Neural cell (in vitro differentiated cells): ENCODE measurements at regions not wholly inside any gene's neighbourhood (a gene's known extent, or its start where the extent isn't known, plus 50 kb on each side); places are given as distances from the start of the nearest gene placed in this dataset.

Experiments
- H2AFZ ChIP-seq: fragments of 200-600, 300-800 bp; sonication (generic), shearing (Covaris generic); 2 replicates; pipeline ENCODE4 v1.6.0; 2014; ENCODE audit warnings: low read depth, mild to moderate bottlenecking, antibody characterized with exemption, low read length, moderate library complexity
- H3F3A ChIP-seq: fragments of 200-600 bp; shearing (Covaris generic); 2 replicates; pipeline ENCODE4 v1.6.1; 2016; ENCODE audit warnings: mild to moderate bottlenecking, moderate library complexity, mixed read lengths, antibody characterized with exemption, low read length; ENCODE audit not compliant: insufficient read depth, poor library complexity, severe bottlenecking
- H3K27ac ChIP-seq: fragments of 200-600, 300-800 bp; sonication (generic), shearing (Covaris generic); 2 replicates; pipeline ENCODE4 v1.5.1; 2014; ENCODE audit warnings: mild to moderate bottlenecking, low read length, moderate library complexity
- H3K27me3 ChIP-seq: fragments of 300-800, 200-600 bp; sonication (generic), shearing (Covaris generic); 2 replicates; pipeline ENCODE4 v1.6.0; 2014; ENCODE audit warnings: mild to moderate bottlenecking, low read depth, low read length, moderate library complexity; ENCODE audit not compliant: insufficient read depth
- H3K36me3 ChIP-seq: fragments of 300-800, 200-600 bp; sonication (generic), shearing (Covaris generic); 2 replicates; pipeline ENCODE4 v1.5.1; 2014; ENCODE audit warnings: mild to moderate bottlenecking, antibody characterized with exemption, low read length, moderate library complexity; ENCODE audit not compliant: insufficient read depth
- H3K4me2 ChIP-seq: fragments of 300-800, 200-600 bp; sonication (generic), shearing (Covaris generic); 2 replicates; pipeline ENCODE4 v1.6.0; 2014; ENCODE audit warnings: mild to moderate bottlenecking, low read length
- H3K4me3 ChIP-seq: fragments of 300-800, 200-600 bp; sonication (generic), shearing (Covaris generic); 2 replicates; pipeline ENCODE4 v1.5.1; 2014; ENCODE audit warnings: mild to moderate bottlenecking, low read length, moderate library complexity
- H3K79me2 ChIP-seq: fragments of 200-600 bp; shearing (Covaris generic); replicated peaks from 2 replicates; pipeline ENCODE4 v1.6.0; 2014; ENCODE audit warnings: mild to moderate bottlenecking, low read length, moderate library complexity; ENCODE audit not compliant: insufficient read depth
- H3K9ac ChIP-seq: fragments of 300-800, 200-600 bp; sonication (generic), shearing (Covaris generic); 2 replicates; pipeline ENCODE4 v1.6.1; 2016; ENCODE audit warnings: mild to moderate bottlenecking, low read length, mixed read lengths
- H3K9me2 ChIP-seq: fragments of 200-600 bp; shearing (Covaris generic); 2 replicates; pipeline ENCODE4 v1.6.1; 2016; ENCODE audit warnings: mild to moderate bottlenecking, low read length, mixed read lengths; ENCODE audit not compliant: insufficient read depth
- H3K9me3 ChIP-seq: fragments of 200-600, 300-800 bp; sonication (generic), shearing (Covaris generic); 2 replicates; pipeline ENCODE4 v1.6.1; 2016; ENCODE audit warnings: mild to moderate bottlenecking, mixed run types, low read length, moderate library complexity, mixed read lengths
- H4K20me1 ChIP-seq: fragments of 200-600 bp; shearing (Covaris generic); 2 replicates; pipeline ENCODE4 v1.6.1; 2016; ENCODE audit warnings: mild to moderate bottlenecking, mixed run types; ENCODE audit not compliant: insufficient read depth
- EP300 ChIP-seq: fragments of 450-650 bp; conservative IDR thresholded peaks from 2 replicates; pipeline ENCODE4 v1.6.1; 2014; ENCODE audit warnings: antibody characterized with exemption, mild to moderate bottlenecking, moderate library complexity; ENCODE audit not compliant: poor library complexity, severe bottlenecking
- EZH2 ChIP-seq: fragments of 200-600, 300-800 bp; shearing (Covaris generic), sonication (generic); IDR thresholded peaks from 2 replicates; pipeline ENCODE4 v1.6.1; 2014; ENCODE audit warnings: antibody characterized with exemption, low read length, borderline replicate concordance, mild to moderate bottlenecking; ENCODE audit not compliant: insufficient read depth, poor library complexity, severe bottlenecking
- MXI1 ChIP-seq: fragments of 450-650 bp; conservative IDR thresholded peaks from 2 replicates; pipeline ENCODE4 v1.6.1; 2014; ENCODE audit warnings: antibody characterized with exemption, mild to moderate bottlenecking; ENCODE audit not compliant: poor library complexity, severe bottlenecking
- POLR2AphosphoS5 ChIP-seq: IDR thresholded peaks from 2 replicates; pipeline ENCODE4 v1.6.1; 2012
- RAD21 ChIP-seq: fragments of 450-650 bp; conservative IDR thresholded peaks from 2 replicates; pipeline ENCODE4 v1.6.1; 2014; ENCODE audit warnings: antibody characterized with exemption, mild to moderate bottlenecking, moderate library complexity
- SMC3 ChIP-seq: fragments of 450-650 bp; conservative IDR thresholded peaks from 2 replicates; pipeline ENCODE4 v1.6.1; 2014; ENCODE audit warnings: antibody characterized with exemption, mild to moderate bottlenecking, moderate library complexity; ENCODE audit not compliant: poor library complexity
- TAF1 ChIP-seq: IDR thresholded peaks from 2 replicates; pipeline ENCODE4 v1.6.1; 2012; ENCODE audit warnings: low read depth
- TF ChIP-seq, protein P1 (sequence below): fragments of 450-650 bp; IDR thresholded peaks from 2 replicates; pipeline ENCODE4 v1.5.1; 2014; ENCODE audit warnings: antibody characterized with exemption, mild to moderate bottlenecking, moderate library complexity; ENCODE audit not compliant: poor library complexity, severe bottlenecking
- TF ChIP-seq, protein P2 (sequence below): IDR thresholded peaks from 2 replicates; pipeline ENCODE4 v1.6.1; 2012; ENCODE audit warnings: borderline replicate concordance

DNA sequence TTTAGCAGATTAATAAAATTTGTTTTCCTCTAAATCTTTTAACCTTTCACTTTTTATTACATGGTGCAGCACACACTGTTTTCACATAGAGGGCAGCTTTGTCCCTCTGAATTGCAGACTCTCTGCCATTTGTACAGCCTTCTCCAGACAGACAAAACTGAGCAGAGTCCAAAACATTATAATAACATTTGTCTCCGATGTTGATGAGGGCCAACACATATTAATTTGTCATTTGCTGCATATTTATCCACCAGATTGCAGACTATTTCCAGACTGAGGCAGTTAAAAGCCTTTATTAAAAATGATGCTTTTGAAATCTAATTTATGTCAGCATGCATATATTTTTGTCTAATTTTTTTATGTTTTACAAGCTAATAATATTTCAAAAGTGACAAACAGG, 1251.9 kb upstream of the SLC10A2 start:
- no peak overlapping the region for H2AFZ ChIP-seq
- no peak overlapping the region for H3K9ac ChIP-seq
- TF ChIP-seq SMC3: peak; percentile 76
- TF ChIP-seq EP300: no peak
- TF ChIP-seq POLR2AphosphoS5: no peak
- no peak for TF ChIP-seq TAF1
- TF ChIP-seq, protein P1, sequence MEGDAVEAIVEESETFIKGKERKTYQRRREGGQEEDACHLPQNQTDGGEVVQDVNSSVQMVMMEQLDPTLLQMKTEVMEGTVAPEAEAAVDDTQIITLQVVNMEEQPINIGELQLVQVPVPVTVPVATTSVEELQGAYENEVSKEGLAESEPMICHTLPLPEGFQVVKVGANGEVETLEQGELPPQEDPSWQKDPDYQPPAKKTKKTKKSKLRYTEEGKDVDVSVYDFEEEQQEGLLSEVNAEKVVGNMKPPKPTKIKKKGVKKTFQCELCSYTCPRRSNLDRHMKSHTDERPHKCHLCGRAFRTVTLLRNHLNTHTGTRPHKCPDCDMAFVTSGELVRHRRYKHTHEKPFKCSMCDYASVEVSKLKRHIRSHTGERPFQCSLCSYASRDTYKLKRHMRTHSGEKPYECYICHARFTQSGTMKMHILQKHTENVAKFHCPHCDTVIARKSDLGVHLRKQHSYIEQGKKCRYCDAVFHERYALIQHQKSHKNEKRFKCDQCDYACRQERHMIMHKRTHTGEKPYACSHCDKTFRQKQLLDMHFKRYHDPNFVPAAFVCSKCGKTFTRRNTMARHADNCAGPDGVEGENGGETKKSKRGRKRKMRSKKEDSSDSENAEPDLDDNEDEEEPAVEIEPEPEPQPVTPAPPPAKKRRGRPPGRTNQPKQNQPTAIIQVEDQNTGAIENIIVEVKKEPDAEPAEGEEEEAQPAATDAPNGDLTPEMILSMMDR: peak; percentile 72
- TF ChIP-seq RAD21: peak; percentile 80
- no peaks in the 10 kb centered on the region for H3F3A ChIP-seq
- no peaks in the 10 kb centered on the region for H4K20me1 ChIP-seq
- no peak overlapping the region for H3K4me3 ChIP-seq
- no peaks in the 10 kb centered on the region for H3K27me3 ChIP-seq
- H3K27ac ChIP-seq: no peak overlapping the region
- H3K79me2 ChIP-seq: no peaks in the 10 kb centered on the region
- H3K4me2 ChIP-seq: no peak overlapping the region
- no peaks in the 10 kb centered on the region for H3K9me2 ChIP-seq
- no peaks in the 10 kb centered on the region for H3K36me3 ChIP-seq
- no peaks in the 10 kb centered on the region for H3K9me3 ChIP-seq

DNA sequence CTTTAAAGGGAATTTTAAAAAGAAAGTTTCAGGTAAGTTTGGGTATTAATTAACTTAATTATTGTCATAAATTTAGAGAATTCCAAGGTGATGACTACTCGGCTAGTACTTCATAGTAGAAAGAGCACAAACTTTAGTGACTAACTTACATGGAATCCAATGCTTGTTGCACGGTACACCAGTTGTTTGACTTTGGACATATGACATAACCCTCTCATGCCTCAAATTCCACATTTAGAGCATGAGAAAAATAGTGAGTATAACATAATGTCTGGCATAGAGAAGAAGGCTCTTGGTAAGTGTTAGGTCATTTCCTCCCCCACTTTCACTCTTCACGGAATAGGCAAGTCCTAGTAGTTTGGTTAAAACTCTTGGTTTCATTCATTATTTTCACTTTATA, 1249.4 kb upstream of the SLC10A2 start:
- Histone ChIP-seq H3K9me2 (no peaks in the 10 kb centered on the region), H2AFZ (no peak overlapping the region), H3K36me3 (no peaks in the 10 kb centered on the region), H3K27ac (no peak overlapping the region), H4K20me1 (no peaks in the 10 kb centered on the region), H3K9me3 (no peaks in the 10 kb centered on the region), H3K27me3 (no peaks in the 10 kb centered on the region), H3K4me2 (no peak overlapping the region), H3K9ac (no peak overlapping the region), H3F3A (no peaks in the 10 kb centered on the region), H3K79me2 (no peaks in the 10 kb centered on the region), H3K4me3 (no peak overlapping the region)
- TF ChIP-seq RAD21 (no peak), SMC3 (no peak), EP300 (no peak), MXI1 (no peak), POLR2AphosphoS5 (no peak), EZH2 (no peak), TAF1 (no peak)
- TF ChIP-seq, protein P2, sequence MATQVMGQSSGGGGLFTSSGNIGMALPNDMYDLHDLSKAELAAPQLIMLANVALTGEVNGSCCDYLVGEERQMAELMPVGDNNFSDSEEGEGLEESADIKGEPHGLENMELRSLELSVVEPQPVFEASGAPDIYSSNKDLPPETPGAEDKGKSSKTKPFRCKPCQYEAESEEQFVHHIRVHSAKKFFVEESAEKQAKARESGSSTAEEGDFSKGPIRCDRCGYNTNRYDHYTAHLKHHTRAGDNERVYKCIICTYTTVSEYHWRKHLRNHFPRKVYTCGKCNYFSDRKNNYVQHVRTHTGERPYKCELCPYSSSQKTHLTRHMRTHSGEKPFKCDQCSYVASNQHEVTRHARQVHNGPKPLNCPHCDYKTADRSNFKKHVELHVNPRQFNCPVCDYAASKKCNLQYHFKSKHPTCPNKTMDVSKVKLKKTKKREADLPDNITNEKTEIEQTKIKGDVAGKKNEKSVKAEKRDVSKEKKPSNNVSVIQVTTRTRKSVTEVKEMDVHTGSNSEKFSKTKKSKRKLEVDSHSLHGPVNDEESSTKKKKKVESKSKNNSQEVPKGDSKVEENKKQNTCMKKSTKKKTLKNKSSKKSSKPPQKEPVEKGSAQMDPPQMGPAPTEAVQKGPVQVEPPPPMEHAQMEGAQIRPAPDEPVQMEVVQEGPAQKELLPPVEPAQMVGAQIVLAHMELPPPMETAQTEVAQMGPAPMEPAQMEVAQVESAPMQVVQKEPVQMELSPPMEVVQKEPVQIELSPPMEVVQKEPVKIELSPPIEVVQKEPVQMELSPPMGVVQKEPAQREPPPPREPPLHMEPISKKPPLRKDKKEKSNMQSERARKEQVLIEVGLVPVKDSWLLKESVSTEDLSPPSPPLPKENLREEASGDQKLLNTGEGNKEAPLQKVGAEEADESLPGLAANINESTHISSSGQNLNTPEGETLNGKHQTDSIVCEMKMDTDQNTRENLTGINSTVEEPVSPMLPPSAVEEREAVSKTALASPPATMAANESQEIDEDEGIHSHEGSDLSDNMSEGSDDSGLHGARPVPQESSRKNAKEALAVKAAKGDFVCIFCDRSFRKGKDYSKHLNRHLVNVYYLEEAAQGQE: no peak
- TF ChIP-seq, protein P1: no peak
